ENCODE measurements at regions not wholly inside any gene's neighbourhood (a gene's known extent, or its start where the extent isn't known, plus 50 kb on each side); places are given as distances from the start of the nearest gene placed in this dataset.
"Not testable (repeated sequence)": the region's sequence is repeated elsewhere in the genome, so short reads cannot be mapped to it uniquely, and the experiment has no call there.

DNA sequence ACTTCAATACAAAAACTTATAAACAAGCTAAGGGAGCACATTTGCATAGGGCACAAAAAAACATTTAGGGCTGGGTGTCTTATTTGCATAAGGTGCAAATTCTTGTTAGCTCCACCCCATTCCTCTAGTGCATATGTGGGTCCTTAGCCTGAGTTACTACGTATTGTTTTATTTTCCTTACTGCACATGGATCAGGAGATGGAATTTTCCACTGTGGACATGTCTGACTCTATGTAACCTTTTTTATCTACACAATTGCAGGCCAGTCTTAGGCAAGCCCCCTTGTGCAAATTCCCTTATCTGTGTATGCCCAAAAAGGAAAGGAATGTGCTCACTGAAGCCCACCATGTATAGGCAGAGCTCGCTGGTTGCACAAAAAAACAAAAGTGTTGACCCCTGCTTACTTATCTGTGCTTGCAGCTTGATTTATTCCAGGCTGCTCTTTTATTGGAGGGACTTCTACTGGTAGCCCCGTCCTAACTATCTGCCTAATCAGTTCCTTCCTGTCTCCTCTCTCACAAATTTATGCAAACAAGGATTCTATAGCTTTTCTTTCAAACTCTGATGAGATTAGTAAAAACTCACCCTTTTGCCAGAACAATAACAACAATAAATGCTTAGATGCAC, 359.0 kb upstream of the MAGEB16 start:
- Histone ChIP-seq H3K79me2 (ENCODE audit: low read depth) (no peaks in the 10 kb centered on the region), H3K27ac (no peak overlapping the region), H3K9ac (no peak overlapping the region), H3K9me3 (ENCODE audit: low read depth) (no peaks in the 10 kb centered on the region), H3K4me1 (no peaks in the 10 kb centered on the region), H4K20me1 (ENCODE audit: low read depth) (no peaks in the 10 kb centered on the region), H3K4me3 (no peak overlapping the region), H3K36me3 (no peaks in the 10 kb centered on the region), H2AFZ (replicated peaks) (no peak overlapping the region), H3K4me2 (no peak overlapping the region), H3F3A (ENCODE audit: low read depth) (no peaks in the 10 kb centered on the region), H3K27me3 (no peaks in the 10 kb centered on the region)
- Mint-ChIP-seq H3K4me1 (no peaks in the 10 kb centered on the region), H3K9me3 (peaks cover 33% of the 10 kb centered on the region), H3K4me3 (no peak overlapping the region), H3K27ac (no peak overlapping the region), H3K36me3 (no peaks in the 10 kb centered on the region), H3K27me3 (ENCODE audit: insufficient read depth, low read depth) (no peaks in the 10 kb centered on the region)
- no peak for DNase-seq (ENCODE audit: low spot score)
- TF ChIP-seq, protein P1, sequence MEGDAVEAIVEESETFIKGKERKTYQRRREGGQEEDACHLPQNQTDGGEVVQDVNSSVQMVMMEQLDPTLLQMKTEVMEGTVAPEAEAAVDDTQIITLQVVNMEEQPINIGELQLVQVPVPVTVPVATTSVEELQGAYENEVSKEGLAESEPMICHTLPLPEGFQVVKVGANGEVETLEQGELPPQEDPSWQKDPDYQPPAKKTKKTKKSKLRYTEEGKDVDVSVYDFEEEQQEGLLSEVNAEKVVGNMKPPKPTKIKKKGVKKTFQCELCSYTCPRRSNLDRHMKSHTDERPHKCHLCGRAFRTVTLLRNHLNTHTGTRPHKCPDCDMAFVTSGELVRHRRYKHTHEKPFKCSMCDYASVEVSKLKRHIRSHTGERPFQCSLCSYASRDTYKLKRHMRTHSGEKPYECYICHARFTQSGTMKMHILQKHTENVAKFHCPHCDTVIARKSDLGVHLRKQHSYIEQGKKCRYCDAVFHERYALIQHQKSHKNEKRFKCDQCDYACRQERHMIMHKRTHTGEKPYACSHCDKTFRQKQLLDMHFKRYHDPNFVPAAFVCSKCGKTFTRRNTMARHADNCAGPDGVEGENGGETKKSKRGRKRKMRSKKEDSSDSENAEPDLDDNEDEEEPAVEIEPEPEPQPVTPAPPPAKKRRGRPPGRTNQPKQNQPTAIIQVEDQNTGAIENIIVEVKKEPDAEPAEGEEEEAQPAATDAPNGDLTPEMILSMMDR (IDR thresholded peaks at IDR 0.05) = no peak
- TF ChIP-seq EZH2phosphoT487 (IDR thresholded peaks at IDR 0.05) = no peak
- TF ChIP-seq EZH2 (IDR thresholded peaks at IDR 0.05) = no peak

DNA sequence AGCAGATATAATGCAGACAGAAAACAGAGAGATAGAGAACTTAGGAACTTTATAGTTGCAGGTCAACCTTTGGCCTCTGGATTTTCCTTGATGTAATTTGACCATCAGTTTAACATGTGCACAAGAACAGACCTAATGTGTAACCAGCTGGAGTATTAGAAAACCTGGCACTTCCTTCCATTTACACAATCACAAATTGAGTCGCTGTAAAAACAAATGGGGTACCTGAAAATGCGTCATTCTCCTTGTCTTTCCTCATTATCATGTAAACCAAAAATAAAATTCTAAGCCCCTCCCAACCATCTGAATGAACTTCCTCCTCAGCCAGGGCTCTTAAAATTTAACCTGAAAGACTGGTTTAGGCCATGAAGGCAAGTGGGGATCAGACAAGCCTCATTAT, 358.4 kb upstream of the MAGEB16 start:
- Histone ChIP-seq H3K79me2 (ENCODE audit: low read depth) (no peaks in the 10 kb centered on the region), H3F3A (ENCODE audit: low read depth) (no peaks in the 10 kb centered on the region), H3K36me3 (no peaks in the 10 kb centered on the region), H3K27ac (no peak overlapping the region), H3K27me3 (no peaks in the 10 kb centered on the region), H2AFZ (replicated peaks) (no peak overlapping the region), H4K20me1 (ENCODE audit: low read depth) (no peaks in the 10 kb centered on the region), H3K9me3 (ENCODE audit: low read depth) (no peaks in the 10 kb centered on the region), H3K4me2 (no peak overlapping the region), H3K9ac (no peak overlapping the region), H3K4me1 (no peaks in the 10 kb centered on the region), H3K4me3 (no peak overlapping the region)
- H3K36me3 Mint-ChIP-seq = no peaks in the 10 kb centered on the region
- no peaks in the 10 kb centered on the region for H3K27me3 Mint-ChIP-seq (ENCODE audit: insufficient read depth, low read depth)
- H3K9me3 Mint-ChIP-seq = peaks cover 35% of the 10 kb centered on the region
- no peak for DNase-seq (ENCODE audit: low spot score)
- no peak overlapping the region for H3K4me3 Mint-ChIP-seq
- TF ChIP-seq EZH2 (IDR thresholded peaks at IDR 0.05) = no peak
- no peak for TF ChIP-seq EZH2phosphoT487 (IDR thresholded peaks at IDR 0.05)
- TF ChIP-seq, protein P1 (IDR thresholded peaks at IDR 0.05) = no peak
- no peak overlapping the region for H3K27ac Mint-ChIP-seq
- H3K4me1 Mint-ChIP-seq = no peaks in the 10 kb centered on the region

DNA sequence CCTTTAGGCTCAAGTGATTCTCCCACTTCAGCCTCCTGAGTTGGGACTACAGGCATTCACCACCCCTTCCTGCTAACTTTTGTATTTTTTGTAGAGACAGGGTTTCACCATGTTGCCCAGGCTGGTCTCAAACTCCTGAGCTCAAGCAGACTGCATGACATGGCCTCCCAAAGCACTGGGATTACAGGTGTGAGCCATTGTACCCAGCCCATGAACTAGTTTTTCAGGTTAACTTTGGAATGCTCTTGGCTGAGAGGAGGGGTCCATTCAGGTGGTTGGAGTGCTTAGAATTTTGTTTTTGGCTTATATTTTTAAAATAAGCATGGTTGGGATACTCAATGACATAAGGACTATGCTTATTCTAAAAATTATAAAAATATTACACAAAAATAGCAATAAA, 355.7 kb upstream of the MAGEB16 start:
- Mint-ChIP-seq H3K4me1 (no peaks in the 10 kb centered on the region), H3K36me3 (no peaks in the 10 kb centered on the region), H3K27ac (no peak overlapping the region), H3K27me3 (ENCODE audit: insufficient read depth, low read depth) (no peaks in the 10 kb centered on the region), H3K9me3 (peaks cover 26% of the 10 kb centered on the region), H3K4me3 (no peak overlapping the region)
- Histone ChIP-seq H3K4me3 (no peak overlapping the region), H3K27me3 (no peaks in the 10 kb centered on the region), H3K4me1 (no peaks in the 10 kb centered on the region), H3K9me3 (ENCODE audit: low read depth) (no peaks in the 10 kb centered on the region), H3K9ac (no peak overlapping the region), H3F3A (ENCODE audit: low read depth) (no peaks in the 10 kb centered on the region), H2AFZ (replicated peaks) (no peak overlapping the region), H3K4me2 (no peak overlapping the region), H4K20me1 (ENCODE audit: low read depth) (no peaks in the 10 kb centered on the region), H3K36me3 (no peaks in the 10 kb centered on the region), H3K27ac (no peak overlapping the region), H3K79me2 (ENCODE audit: low read depth) (no peaks in the 10 kb centered on the region)
- TF ChIP-seq EZH2 (IDR thresholded peaks at IDR 0.05) (no peak), EZH2phosphoT487 (IDR thresholded peaks at IDR 0.05) (no peak)
- TF ChIP-seq, protein P1 (IDR thresholded peaks at IDR 0.05) = no peak
- no peak for DNase-seq (ENCODE audit: low spot score)

GRCh38 chrX:35443091-35443582, 355.0 kb upstream of the MAGEB16 start:
- H2AFZ ChIP-seq (replicated peaks); H3K36me3 ChIP-seq; H3F3A ChIP-seq (ENCODE audit: low read depth); H3K27ac ChIP-seq; H3K36me3 Mint-ChIP-seq; H3K27me3 Mint-ChIP-seq (ENCODE audit: insufficient read depth, low read depth); H3K27ac Mint-ChIP-seq; H3K4me2 ChIP-seq; H3K4me1 Mint-ChIP-seq; H3K4me1 ChIP-seq; H3K4me3 ChIP-seq; H3K9ac ChIP-seq; H3K9me3 ChIP-seq (ENCODE audit: low read depth); H4K20me1 ChIP-seq (ENCODE audit: low read depth); H3K4me3 Mint-ChIP-seq; H3K27me3 ChIP-seq; H3K79me2 ChIP-seq (ENCODE audit: low read depth); DNase-seq (ENCODE audit: low spot score): not testable (repeated sequence)
- peaks cover 26% of the 10 kb centered on the region for H3K9me3 Mint-ChIP-seq
